SK-N-DZ (cell line): ENCODE measurements at regions not wholly inside any gene's neighbourhood (a gene's known extent, or its start where the extent isn't known, plus 50 kb on each side); places are given as distances from the start of the nearest gene placed in this dataset.

Experiments
- DNase-seq: peaks from one replicate; pipeline ENCODE4 v3.0.0-alpha.2; 2015; ENCODE audit warnings: low spot score

DNA sequence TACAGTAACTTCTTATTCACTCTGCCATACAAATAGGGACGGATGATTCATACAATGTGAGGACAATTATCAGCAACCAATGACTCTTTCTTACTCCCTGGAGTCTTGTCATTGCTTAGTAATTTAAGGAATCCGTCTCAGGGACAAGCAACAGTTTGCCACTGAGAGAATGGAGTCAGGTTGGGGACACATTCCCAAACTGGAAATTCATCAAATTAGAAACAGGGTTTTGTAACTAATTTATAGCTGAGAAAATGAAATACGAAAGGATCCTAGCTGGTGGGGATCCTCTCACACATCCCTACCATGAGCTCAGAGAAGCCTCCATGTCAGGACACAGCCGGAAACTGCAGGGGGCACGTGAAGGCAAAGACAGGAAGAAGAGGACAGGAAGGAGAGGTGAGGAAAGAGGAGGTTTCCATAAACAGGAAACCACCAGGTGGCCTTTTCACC is 50.4 kb upstream of the KDR start:
- no peak for DNase-seq

DNA sequence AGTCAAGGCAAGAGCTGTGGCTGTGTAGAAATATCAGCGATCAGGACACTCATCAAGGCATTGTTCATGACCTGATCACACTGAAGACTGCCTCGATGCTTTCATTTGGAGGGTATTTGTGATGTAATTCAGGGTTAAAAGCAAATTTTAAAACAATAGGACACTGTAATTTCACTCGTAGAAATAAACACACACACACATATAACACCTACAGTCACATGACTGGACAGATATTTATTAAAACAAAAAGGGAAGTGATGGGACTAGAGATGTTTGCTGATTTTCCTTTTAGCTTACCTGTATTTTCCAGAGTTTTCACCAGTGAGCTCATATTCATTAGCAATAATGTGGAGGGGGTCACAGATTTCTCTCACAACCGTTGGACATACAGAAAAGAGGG is 51.1 kb upstream of the KDR start:
- no peak for DNase-seq

DNA sequence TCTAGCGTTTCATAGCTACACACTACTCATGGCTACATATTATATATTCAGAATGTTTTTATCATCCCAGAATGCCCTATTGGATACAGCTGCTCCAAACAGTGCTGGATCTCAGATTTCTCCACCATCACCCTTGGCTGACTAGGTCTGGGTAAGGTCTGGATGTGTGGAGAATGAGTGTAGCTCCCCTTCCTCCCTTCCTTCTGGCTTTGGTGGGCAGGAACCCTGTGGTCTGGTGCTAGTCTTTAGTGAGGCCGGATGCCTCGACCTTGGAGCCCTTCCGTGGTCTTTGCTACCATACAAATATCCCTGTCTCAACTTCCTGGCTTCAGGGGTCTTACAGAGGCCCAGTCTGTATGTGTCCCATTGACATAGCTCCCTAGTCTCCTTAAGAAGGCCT is 52.1 kb upstream of the KDR start:
- DNase-seq: no peak

DNA sequence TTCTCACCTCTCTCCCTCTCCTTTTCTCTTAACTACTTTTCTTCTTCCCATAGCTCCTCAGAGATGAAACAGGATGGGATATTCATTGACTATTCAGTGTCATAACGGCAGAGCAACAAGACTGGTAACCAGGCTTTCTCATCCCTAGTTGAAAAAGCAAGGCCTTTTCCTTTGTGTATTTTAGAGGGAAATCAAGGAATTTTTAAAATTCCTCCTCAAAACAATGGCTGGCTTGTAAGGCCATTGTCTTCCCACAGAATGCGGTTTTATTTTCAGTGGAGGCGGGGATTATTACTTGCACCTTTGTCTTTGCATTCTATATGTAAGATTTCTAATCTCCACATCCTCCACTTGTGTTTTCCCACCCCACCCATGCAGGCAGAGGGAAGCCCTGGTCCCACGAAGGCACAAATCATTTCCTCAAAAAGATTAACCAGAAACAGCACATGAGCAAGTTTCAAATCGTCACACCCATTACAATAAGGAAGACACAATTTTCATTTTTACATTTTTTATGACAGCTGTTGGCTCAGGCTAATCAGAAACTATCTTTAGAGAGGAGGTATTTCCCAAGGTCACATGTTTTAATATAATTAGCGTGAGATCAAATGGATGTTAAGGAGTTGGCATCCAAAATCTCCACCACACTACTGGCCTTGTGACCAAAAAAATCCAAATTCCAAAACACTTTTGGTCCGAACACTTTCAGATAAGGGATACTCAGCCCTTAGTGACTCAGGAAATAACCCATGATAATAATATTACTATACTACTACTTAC is 53.0 kb upstream of the KDR start:
- no peak for DNase-seq

DNA sequence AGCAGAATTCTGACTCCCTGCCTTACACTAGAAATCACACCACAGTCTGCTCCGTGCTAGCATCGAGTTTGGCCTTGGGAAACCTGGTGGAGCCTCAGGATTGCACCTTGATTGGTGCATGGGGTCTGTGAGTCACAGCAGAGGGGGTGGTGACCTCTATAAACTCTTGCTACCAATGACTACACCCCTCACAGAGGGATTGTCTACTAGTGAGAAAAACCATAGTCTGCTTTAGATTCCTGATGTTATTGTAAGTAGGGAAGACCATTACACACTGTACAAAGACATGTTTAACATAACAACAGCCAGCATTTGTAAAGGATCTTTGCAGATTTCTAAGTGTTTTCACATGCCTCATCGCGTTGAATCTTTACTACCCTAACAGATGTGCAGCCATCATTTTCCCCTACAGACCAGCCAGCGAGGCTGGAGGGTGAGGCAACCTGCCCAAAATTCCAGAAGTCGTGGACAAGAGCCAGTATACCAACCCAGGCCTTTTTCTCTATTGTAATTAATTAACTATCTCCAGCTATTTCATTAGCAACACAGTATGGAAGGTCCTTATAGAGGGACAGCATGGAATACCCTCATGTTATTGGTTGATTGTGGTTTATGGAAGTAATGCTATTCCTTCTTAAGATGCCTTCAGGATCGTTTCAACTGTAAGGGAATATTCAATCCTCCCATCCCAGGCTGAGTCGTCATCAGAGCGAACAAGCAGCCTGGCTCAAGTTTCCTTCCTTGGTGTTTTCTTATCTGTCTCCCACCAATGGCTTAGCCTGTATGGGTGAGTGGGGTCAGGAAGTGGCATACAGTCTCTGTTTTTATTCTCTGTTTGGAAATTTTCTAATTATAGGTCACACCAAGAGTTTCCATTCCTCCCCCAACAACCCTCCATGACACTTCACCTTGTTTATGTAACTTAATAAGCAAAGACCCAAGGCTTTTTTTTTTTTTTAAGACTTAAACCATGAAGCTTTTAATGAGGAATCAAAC is 55.9 kb upstream of the KDR start:
- DNase-seq: no peak

DNA sequence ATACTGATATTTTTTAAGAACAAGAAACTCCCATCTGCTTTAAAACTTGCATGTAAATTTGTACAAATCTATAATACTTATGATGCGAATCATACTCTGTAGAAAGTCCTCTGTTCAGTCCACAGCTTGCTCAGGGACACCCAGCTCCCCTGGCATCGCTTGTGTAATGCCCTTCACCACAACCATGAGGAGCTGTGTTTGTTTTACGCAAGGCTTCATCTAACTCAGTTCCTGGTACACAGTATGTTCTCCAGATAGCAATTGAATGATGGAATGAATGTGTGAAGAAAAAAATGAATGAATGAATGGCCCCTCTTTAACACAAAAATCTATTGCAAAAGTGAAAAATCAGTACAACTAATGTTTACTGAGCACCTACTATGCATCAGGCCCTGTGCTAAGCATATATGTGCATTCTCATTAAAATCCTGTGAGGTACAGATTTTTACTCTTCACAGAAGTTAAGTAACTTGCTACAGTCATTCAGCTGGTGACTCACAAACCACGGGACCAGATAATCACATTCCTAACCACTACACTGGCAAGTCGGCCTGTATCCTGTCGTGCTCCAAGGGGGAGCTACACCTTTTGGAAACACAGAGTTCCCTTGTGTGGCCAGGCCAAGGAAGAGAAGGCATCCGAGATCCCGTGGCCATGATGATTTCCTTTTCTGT is 58.7 kb upstream of the KDR start:
- DNase-seq: no peak

DNA sequence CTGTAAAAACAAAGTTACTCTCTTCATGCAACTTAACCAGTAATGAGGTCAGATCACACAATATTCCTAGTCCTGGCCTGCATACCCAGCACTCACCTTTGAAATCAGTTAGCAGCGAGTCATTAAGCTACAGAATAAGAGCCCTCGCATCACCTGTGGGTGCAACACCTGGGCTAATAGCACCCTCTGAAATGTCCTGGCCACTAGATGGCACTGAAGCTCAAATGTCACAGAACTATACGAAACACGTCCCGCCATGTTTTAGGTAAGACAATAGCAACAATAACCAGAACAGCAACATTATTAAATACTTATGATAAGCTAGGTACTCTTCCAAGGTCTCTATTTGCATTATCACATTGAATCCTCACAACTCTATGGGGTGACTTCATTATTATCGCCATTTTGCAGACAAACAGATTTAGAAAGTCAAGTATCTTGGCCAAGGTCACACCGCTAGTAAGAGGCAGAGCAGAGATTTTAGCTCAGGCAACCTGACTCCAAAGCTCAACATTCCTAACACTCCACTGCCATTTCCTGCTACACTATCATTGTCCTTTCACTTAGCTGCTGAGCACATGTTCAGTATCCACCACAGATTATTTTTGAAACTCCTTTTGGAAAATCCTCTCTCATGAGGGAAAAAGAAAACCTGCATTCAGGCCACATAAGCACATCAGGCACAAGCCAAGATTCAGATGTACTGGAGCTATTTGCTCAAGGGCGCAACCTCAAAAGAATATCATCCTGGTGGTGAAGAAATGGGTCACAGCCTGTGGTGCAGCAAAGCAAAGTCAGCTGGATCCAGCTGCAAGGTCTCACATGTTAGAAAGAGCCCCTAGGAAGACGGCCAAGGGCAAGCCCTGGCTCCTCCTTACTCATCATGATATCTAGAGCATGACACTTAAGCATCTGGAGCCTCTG is 59.5 kb upstream of the KDR start:
- DNase-seq: peak; percentile 3

DNA sequence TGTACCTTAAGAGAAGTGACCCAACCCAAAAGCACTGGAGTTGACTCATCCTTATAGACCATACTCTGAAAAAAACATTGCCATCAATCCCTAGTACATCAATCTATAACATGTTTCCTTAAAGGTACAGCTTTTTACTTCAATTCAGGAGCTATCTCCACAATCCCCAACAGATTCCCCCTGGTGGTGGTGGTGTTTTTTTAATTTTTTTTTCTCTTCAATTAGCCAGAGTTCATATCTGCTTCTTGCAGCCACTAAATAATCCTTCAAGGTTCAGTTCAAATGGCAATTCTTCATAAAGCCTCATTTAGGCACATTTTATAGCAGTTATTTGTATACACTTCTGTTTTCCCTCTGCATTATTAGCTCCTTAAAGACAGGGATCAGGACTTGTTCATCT is 60.7 kb upstream of the KDR start:
- DNase-seq: no peak

DNA sequence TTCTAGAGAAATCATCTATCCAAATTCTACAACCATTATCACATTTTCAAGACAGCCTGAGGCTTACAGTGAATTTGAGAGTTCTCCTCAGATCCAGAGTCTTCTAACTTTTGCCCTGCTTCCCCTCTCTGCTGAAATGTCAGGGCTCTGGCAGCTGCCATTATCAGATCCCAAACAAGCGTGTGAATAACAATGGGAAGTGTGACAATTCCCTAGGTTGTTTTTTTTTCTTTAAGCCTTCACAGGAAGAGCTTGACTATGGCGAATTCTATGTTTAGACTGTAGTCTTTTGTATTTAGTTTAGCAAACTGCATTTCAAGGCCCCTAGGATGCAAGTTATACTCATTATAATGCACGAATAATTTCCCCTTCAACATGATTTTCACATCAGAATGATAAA is 61.3 kb upstream of the KDR start:
- no peak for DNase-seq

DNA sequence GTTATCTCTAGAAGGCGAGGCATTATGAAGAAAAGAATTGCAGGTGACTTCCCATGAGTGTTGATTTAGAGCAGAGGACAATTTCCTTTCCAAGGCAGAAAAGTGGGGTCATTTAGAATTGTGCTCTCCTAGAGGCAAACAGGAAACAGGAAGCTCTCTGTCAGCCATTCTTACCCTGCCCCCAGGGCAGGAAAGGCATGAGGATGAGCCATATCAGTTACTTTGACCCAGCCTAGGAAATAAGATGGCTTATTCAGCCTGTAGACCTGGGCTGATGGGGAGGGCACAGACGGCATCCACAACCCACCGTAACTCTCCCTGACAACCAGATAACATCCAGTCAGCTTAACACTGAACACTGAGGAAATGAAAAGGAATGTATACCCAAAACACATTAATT is 88.8 kb upstream of the KDR start:
- DNase-seq: no peak

DNA sequence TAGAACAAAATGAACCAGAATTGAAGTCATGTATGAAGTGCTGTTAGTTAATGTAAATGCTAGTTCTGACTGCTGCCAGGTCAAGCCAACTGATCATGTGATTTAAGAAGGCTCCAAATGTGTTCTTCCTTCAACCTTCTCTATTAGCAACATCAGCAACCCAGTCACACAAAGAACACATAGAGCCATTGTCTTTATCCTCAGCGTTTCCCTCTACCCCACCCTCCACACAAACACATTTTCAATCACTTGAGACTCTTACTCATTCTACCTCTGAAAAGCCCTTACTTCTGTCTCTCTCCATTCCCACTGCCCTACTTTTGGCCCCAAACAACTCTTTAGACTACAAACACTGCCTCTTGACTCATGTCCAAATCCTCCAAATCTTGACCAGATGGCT is 89.7 kb upstream of the KDR start:
- DNase-seq: no peak

DNA sequence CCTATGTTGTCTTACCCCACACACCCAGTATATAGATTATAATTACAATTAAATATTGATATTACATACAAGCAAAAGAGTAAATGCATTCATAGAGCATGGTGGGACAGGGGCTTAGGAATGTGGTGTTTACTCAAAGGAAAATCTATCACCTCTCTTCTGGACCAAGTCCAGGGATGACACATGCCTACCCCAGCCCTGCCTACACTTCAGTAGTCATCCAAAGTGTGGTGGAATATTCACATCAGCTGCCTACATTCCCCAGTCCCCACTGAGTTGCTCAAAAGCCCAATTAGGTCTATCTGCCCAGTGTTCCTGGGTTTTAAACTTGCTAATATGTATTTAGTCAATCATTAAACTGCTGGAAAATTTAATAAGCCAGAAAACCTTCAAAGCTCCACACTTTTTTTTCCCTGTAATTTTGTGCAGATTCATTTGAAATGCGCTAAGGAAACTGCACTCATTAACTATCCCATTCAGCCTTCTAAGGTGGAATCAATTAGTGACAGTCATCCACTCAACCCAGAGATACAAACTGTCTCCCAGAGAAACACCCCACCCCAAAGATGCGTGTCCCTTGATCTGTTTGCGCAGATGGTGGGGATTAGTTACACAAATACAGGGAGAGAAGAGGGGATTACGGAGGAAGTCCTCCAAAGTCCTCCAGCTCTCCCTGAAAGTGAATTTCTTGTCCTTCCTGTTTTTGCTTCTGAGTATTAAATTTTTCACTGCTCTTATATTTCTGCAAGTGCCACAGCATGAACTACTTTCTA is 91.7 kb upstream of the KDR start:
- DNase-seq: no peak

DNA sequence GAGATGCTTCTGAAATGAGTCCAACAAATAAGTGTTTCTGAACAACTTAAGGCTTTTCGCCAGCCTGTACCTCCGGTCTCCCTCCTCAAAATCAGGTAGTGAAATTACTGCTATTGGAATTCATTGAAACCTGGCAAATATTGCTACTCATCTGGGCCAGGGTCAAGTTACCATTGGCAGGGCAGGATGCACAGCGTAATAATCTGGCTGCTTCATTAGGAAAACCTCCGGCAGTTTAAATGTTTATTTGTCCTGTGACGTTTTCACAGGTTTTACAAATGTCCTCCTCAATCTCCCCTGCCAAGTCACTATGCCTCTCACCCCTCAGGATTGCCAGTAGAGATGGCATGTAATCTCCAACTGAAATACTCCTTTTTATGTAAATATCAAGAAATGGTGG is 92.6 kb upstream of the KDR start:
- no peak for DNase-seq

DNA sequence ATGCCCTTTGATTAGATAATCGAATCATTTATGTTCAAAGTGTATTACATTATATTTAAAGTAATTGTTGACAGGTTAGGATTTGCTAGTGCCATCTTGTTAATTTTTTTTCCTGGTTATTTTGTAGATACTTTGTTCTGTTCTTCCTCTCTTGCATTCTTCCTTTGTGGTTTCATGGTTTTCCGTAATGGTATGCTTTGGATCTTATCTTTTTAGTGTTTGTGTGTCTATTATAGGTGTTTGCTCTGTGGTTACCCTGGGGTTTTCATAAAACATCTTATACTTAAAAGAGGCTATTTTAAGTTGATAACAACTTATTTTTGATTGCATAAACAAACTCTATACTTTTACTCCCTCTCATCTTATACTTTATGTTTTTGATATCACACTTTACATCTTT is 108.2 kb upstream of the SRD5A3 start:
- no peak for DNase-seq

DNA sequence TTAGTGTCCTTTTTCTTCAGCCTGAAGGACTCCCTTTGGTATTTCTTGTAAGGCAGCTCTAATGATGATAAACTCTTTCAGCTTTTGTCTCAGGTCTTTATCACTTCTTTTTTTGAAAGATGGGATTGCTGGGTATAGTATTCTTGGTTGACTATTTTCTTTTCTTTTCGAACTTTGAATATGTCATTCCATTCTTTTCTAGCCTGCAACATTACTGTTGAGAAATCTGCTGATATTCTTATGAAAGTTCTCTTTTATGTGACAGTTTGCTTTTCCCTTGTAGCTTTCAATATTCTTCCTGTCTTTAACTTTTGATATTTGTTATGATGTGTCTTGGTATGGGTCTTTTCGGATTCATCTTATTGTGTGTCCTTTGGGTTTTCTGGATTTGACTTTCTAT is 107.6 kb upstream of the SRD5A3 start:
- DNase-seq: no peak

DNA sequence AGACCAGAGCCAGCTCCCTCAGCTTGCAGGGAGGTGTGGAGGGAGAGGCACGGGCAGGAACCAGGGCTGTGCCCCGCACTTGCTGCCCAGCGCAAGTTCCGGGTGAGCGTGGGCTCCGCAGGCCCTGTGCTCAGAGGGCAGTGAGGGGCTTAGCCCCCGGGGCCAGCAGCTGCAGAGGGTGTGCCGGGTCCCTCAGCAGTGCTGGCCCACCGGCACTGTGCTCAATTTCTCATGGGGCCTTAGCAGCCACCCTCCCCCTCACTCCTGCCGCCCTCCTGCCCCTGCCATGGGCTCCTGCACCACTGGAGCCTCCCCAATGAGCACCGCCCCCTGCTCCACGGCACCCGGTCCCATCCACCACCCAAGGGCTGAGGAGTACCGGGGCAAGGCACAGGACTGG is 104.6 kb upstream of the SRD5A3 start:
- no peak for DNase-seq

DNA sequence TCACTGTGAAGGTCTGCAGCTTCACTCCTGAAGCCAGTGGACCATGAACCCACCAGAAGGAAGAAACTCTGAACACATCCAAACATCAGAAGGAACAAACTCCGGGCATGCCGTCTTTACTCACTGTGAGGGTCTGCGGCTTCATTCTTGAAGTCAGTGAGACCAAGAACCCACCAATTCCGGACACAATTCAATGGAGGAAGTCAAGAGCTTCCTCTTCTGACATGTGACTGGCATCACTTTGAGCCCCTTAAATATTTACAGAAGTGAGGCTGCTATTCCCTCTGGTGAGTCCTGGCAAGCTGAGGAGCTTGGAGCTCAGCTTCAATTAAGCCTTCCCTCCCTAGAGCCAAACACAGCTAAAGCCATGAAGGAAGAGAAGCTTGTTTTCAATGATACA is 103.5 kb upstream of the SRD5A3 start:
- DNase-seq: no peak

DNA sequence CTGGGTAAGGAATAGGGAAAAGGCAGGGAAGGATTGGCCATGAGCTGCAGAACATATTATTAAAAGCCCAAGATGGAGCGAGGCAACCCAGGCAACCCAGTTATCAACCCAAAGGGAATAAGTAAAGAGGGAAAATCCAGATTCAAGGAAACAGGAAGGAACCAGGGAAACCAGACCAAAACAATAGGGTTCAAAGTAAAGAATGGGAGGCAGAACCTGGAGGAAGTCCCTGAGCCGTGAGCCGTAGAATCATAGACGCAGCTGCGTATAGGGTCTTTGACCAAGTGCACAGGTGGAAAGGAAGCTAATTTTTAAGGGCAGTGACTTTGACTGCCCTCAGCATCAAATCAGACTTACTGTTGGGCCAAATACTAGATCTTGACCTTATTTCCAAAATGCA is 98.5 kb upstream of the SRD5A3 start:
- no peak for DNase-seq

DNA sequence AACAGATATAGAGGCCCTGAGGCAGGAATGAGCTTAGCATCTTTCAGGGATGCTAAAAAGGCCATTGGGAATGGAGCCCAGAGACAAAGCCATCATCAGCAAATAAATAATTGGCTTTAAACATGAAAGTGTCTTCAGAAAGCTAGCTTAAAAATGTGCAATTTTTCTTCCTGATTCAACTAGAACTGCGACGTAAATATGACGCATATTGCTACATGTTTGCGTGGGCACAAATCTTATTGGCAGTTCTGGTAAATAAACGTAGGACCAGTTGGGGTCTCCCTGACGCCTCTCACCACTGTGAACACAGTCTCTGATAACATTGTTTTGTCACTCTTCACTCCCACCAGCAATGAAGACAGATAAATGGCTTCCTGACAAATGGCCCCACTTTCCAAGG is 97.3 kb upstream of the SRD5A3 start:
- no peak for DNase-seq

DNA sequence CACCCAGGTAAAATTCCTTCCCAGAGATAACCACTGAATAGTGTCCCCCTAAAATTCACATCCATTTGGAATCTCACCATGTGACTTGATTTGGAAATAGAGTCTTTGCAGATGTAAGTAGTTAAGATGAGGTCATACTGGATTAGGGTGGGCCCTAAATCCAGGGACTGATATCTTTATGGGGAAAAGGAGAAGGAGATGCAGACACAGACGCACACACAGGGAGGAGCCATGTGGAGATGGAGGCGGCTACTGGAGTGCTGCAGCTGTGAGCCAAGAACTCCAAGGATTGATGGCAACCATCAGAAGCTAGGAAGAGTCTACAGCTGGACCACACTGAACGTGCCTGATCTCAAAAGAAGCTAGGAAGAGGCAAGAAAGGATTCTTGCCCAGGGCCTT is 96.6 kb upstream of the SRD5A3 start:
- DNase-seq: no peak
